ENCODE measurements at regions not wholly inside any gene's neighbourhood (a gene's known extent, or its start where the extent isn't known, plus 50 kb on each side); places are given as distances from the start of the nearest gene placed in this dataset.
"Not testable (repeated sequence)": the region's sequence is repeated elsewhere in the genome, so short reads cannot be mapped to it uniquely, and the experiment has no call there.

GRCh38 chr14:46508752-46509151 lies 142.8 kb downstream of the RPL10L start:
- not testable (repeated sequence) for TF ChIP-seq JUN (IDR thresholded peaks at IDR 0.05; ENCODE audit: borderline replicate concordance, insufficient read depth, insufficient read length, low read depth); POLR2AphosphoS5 (IDR thresholded peaks at IDR 0.05; ENCODE audit: insufficient read depth, low read depth, low read length); POLR2A (IDR thresholded peaks at IDR 0.05; ENCODE audit: low read depth, low read length); MAX (IDR thresholded peaks at IDR 0.05; ENCODE audit: insufficient read depth, insufficient read length); EZH2 (IDR thresholded peaks at IDR 0.05; ENCODE audit: borderline replicate concordance, low read depth, low read length, severe bottlenecking); MYC (IDR thresholded peaks at IDR 0.05; ENCODE audit: low read depth, low read length); FOS (IDR thresholded peaks at IDR 0.05; ENCODE audit: borderline replicate concordance, insufficient read depth, low read length); GATA2 (IDR thresholded peaks at IDR 0.05; ENCODE audit: insufficient read depth, insufficient read length, low read depth, low read length)
- TF ChIP-seq, protein P1, sequence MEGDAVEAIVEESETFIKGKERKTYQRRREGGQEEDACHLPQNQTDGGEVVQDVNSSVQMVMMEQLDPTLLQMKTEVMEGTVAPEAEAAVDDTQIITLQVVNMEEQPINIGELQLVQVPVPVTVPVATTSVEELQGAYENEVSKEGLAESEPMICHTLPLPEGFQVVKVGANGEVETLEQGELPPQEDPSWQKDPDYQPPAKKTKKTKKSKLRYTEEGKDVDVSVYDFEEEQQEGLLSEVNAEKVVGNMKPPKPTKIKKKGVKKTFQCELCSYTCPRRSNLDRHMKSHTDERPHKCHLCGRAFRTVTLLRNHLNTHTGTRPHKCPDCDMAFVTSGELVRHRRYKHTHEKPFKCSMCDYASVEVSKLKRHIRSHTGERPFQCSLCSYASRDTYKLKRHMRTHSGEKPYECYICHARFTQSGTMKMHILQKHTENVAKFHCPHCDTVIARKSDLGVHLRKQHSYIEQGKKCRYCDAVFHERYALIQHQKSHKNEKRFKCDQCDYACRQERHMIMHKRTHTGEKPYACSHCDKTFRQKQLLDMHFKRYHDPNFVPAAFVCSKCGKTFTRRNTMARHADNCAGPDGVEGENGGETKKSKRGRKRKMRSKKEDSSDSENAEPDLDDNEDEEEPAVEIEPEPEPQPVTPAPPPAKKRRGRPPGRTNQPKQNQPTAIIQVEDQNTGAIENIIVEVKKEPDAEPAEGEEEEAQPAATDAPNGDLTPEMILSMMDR (IDR thresholded peaks at IDR 0.05; ENCODE audit: extremely low read depth in 1 of 2, insufficient read depth in 1 of 2, low read depth in 1 of 2, low read length in 2 of 2), result not testable (repeated sequence)
